OCI-LY3 (cell line): ENCODE measurements at regions not wholly inside any gene's neighbourhood (a gene's known extent, or its start where the extent isn't known, plus 50 kb on each side); places are given as distances from the start of the nearest gene placed in this dataset.
"Not testable (repeated sequence)": the region's sequence is repeated elsewhere in the genome, so short reads cannot be mapped to it uniquely, and the experiment has no call there.

ENCODE experiments used
- H2AFZ ChIP-seq: fragments of 200-600, 300-600 bp; shearing (Covaris generic); 2 replicates; pipeline ENCODE4 v1.6.0; 2014; ENCODE audit warnings: antibody characterized with exemption, low read depth, low read length
- H3K27ac ChIP-seq: fragments of 200-600, 300-600 bp; sonication (generic); 2 replicates; pipeline ENCODE4 v1.5.1; 2014; ENCODE audit warnings: mild to moderate bottlenecking, low read length, moderate library complexity, mixed read lengths
- H3K27me3 ChIP-seq: fragments of 200-600, 300-600 bp; sonication (generic); 2 replicates; pipeline ENCODE4 v1.6.1; 2014; ENCODE audit warnings: low read depth, low read length, mixed read lengths
- H3K36me3 ChIP-seq: fragments of 200-600, 300-600 bp; sonication (generic); replicated peaks from 2 replicates; pipeline ENCODE3; 2014; ENCODE audit warnings: low read depth, low read length, mixed read lengths
- H3K4me1 ChIP-seq: fragments of 300-600, 200-600 bp; sonication (generic); 2 replicates; pipeline ENCODE4 v1.6.1; 2014; ENCODE audit warnings: low read length, mixed read lengths
- H3K4me2 ChIP-seq: fragments of 200-600, 300-600 bp; sonication (generic); 2 replicates; pipeline ENCODE4 v1.6.1; 2014; ENCODE audit warnings: low read length, mixed read lengths
- H3K4me3 ChIP-seq: fragments of 300-600, 200-600 bp; sonication (generic); 2 replicates; pipeline ENCODE4 v1.5.1; 2014; ENCODE audit warnings: antibody characterized with exemption, mild to moderate bottlenecking, low read length, moderate library complexity
- H3K79me2 ChIP-seq: fragments of 300-600, 200-600 bp; shearing (Covaris generic); 2 replicates; pipeline ENCODE4 v1.6.1; 2014; ENCODE audit warnings: mild to moderate bottlenecking, low read length, mixed read lengths
- H3K9ac ChIP-seq: fragments of 300-600, 200-600 bp; shearing (Covaris generic); 2 replicates; pipeline ENCODE4 v1.6.0; 2014; ENCODE audit warnings: mild to moderate bottlenecking, low read length, moderate library complexity
- H3K9me3 ChIP-seq: fragments of 200-600, 300-600 bp; shearing (Covaris generic); 2 replicates; pipeline ENCODE4 v1.6.1; 2014; ENCODE audit warnings: low read length, mixed read lengths; ENCODE audit not compliant: insufficient read depth
- H4K20me1 ChIP-seq: fragments of 200-600, 300-600 bp; sonication (generic); 2 replicates; pipeline ENCODE4 v1.6.1; 2016; ENCODE audit warnings: low read length, mixed read lengths; ENCODE audit not compliant: insufficient read depth
- CTCF ChIP-seq: fragments of 200-600, 300-600 bp; sonication (generic); IDR thresholded peaks from 2 replicates; pipeline ENCODE4 v1.5.1; 2014; ENCODE audit warnings: antibody characterized with exemption, low read length, low read depth
- EZH2phosphoT487 ChIP-seq: fragments of 200-600 bp; shearing (Covaris generic); IDR thresholded peaks from 2 replicates; pipeline ENCODE4 v1.6.1; 2018; ENCODE audit warnings: antibody characterized with exemption, mixed run types, low read depth

- TF ChIP-seq CTCF (no peak), EZH2phosphoT487 (no peak)
- Histone ChIP-seq H3K27ac (peak overlapping the region; percentile 85), H2AFZ (no peak overlapping the region)
Observed at GRCh38 chr14:105742531-105742848, 216.1 kb downstream of the TMEM121 start.

GRCh38 chr14:105742904-105743701 lies 216.7 kb downstream of the TMEM121 start:
- not testable (repeated sequence) for H3K27me3 ChIP-seq, H3K4me1 ChIP-seq, H4K20me1 ChIP-seq, H3K9me3 ChIP-seq, H3K36me3 ChIP-seq, H2AFZ ChIP-seq
- Histone ChIP-seq H3K4me2 (0 out of 2 replicates have a peak overlapping the region, but pooled peaks have one; percentile 62), H3K79me2 (peaks cover 24% of the 10 kb centered on the region), H3K4me3 (peak overlapping the region; percentile 71; the same call in 1 of the 2 replicates), H3K27ac (peak overlapping the region; percentile 85), H3K9ac (peak overlapping the region; percentile 68)

More at GRCh38 chr14:105742531-105742848, 216.1 kb downstream of the TMEM121 start:
- Histone ChIP-seq H3K79me2 (peaks cover 18% of the 10 kb centered on the region), H3K4me1 (peaks cover 3% of the 10 kb centered on the region), H4K20me1 (peaks cover 5% of the 10 kb centered on the region; the same call in 1 of the 2 replicates), H3K4me2 (peak overlapping the region; percentile 62), H3K9ac (peak overlapping the region; percentile 68), H3K4me3 (peak overlapping the region; percentile 71), H3K36me3 (no peaks in the 10 kb centered on the region), H3K27me3 (no peaks in the 10 kb centered on the region), H3K9me3 (no peaks in the 10 kb centered on the region)

- H3K36me3 ChIP-seq, H3K4me2 ChIP-seq, H2AFZ ChIP-seq, H3K27ac ChIP-seq, H3K9ac ChIP-seq, H3K4me3 ChIP-seq, H3K9me3 ChIP-seq, H4K20me1 ChIP-seq, H3K27me3 ChIP-seq: not testable (repeated sequence)
- Histone ChIP-seq H3K79me2 (peaks cover 36% of the 10 kb centered on the region), H3K4me1 (peaks cover 20% of the 10 kb centered on the region)
Observed at GRCh38 chr14:105744213-105744787, 217.9 kb downstream of the TMEM121 start.

GRCh38 chr14:105745433-105746123 lies 219.2 kb downstream of the TMEM121 start:
- Histone ChIP-seq H3K4me1 (peaks cover 22% of the 10 kb centered on the region), H3K27ac (no peak overlapping the region), H3K4me2 (no peak overlapping the region), H3K9me3 (no peaks in the 10 kb centered on the region), H3K36me3 (no peaks in the 10 kb centered on the region), H4K20me1 (no peaks in the 10 kb centered on the region), H3K9ac (no peak overlapping the region), H3K27me3 (no peaks in the 10 kb centered on the region), H3K79me2 (peaks cover 37% of the 10 kb centered on the region), H2AFZ (no peak overlapping the region), H3K4me3 (no peak overlapping the region)
- TF ChIP-seq EZH2phosphoT487 (no peak), CTCF (no peak)

GRCh38 chr14:105746124-105746514 lies 219.7 kb downstream of the TMEM121 start:
- H4K20me1 ChIP-seq = no peaks in the 10 kb centered on the region

More at GRCh38 chr14:105746124-105746514, 219.7 kb downstream of the TMEM121 start:
- TF ChIP-seq CTCF = no peak
- TF ChIP-seq EZH2phosphoT487 = no peak
- Histone ChIP-seq H2AFZ (no peak overlapping the region), H3K36me3 (no peaks in the 10 kb centered on the region), H3K79me2 (peaks cover 37% of the 10 kb centered on the region), H3K27me3 (no peaks in the 10 kb centered on the region), H3K9ac (no peak overlapping the region), H3K4me1 (peaks cover 22% of the 10 kb centered on the region), H3K9me3 (no peaks in the 10 kb centered on the region), H3K4me3 (no peak overlapping the region), H3K4me2 (no peak overlapping the region), H3K27ac (no peak overlapping the region)
